ENCODE measurements at regions not wholly inside any gene's neighbourhood (a gene's known extent, or its start where the extent isn't known, plus 50 kb on each side); places are given as distances from the start of the nearest gene placed in this dataset.

GRCh38 chrX:115897956-115898355 lies 272.6 kb upstream of the AGTR2 start:
- TF ChIP-seq CTCF (IDR thresholded peaks at IDR 0.05): no peak
- H3K4me3 ChIP-seq: no peak overlapping the region
- DNase-seq (ENCODE audit: low spot score in 2 of 2): no peak
- H3K27ac ChIP-seq: no peak overlapping the region
- H3K9me3 ChIP-seq: peaks cover 4 to 8% of the 10 kb centered on the region in 2 donors
- no peaks in the 10 kb centered on the region for H3K36me3 ChIP-seq
- no peaks in the 10 kb centered on the region for H3K27me3 ChIP-seq
- intact Hi-C loops (cut with DNase I): loop anchor here (2.0 kb wide), 1 partner anchor 43 kb away; no protein-coding TSS in a partner anchor
- H3K4me1 ChIP-seq: peaks cover 0 to 2% of the 10 kb centered on the region in 2 donors

DNA sequence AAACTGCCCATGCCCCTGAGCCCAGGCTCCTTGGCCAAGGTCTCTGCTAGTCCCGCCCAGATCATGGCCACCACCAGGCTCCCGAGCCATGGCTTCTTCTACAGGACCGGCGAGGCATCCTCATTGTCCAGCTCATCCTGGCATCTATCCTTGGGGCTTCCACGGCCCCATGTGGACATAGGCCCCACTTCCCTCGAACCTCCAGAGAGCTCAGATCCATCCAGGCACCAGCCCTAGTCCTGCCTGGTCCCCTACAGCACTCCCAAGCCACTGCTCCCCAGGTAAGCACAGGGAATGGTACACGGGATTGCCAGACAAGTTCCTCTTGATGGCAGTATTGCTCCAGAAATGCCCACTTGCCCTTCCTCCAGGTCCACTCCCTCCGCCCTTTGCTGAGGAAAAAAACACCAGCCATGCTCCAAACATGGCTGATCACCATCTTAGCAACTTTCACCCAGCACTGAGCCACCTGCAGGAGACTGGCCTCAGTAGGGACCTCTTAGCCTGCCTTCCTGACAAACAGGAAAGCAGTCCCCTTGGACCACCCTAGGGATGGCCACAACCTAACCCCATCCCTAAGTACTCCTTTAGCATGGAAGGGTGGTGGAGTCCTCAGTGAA lies 272.1 kb upstream of the AGTR2 start:
- Histone ChIP-seq H3K27me3 (no peaks in the 10 kb centered on the region), H3K36me3 (no peaks in the 10 kb centered on the region), H3K4me1 (peaks cover 0 to 1% of the 10 kb centered on the region in 2 donors), H3K27ac (no peak overlapping the region), H3K9me3 (peaks cover 4 to 8% of the 10 kb centered on the region in 2 donors), H3K4me3 (no peak overlapping the region)
- intact Hi-C loops (cut with DNase I): loop anchor here (2.0 kb wide), 1 partner anchor 42 kb away; no protein-coding TSS in a partner anchor
- peak in 2 of 3 experiments; percentile 23 to 43 for TF ChIP-seq CTCF (IDR thresholded peaks at IDR 0.05)
- DNase-seq (ENCODE audit: low spot score in 2 of 2): peak in 1 of 2 donors; percentile 84

- no peaks in the 10 kb centered on the region for H3K4me1 ChIP-seq
- no peak overlapping the region for H3K4me3 ChIP-seq
- H3K36me3 ChIP-seq: no peaks in the 10 kb centered on the region
- no peak for DNase-seq (ENCODE audit: low spot score in 2 of 2)
- intact Hi-C loops (cut with DNase I): no loop called here
- no peak overlapping the region for H3K27ac ChIP-seq
- no peak for TF ChIP-seq CTCF (IDR thresholded peaks at IDR 0.05)
- H3K9me3 ChIP-seq: peaks cover 4 to 8% of the 10 kb centered on the region in 2 donors
- H3K27me3 ChIP-seq: no peaks in the 10 kb centered on the region
Measured at GRCh38 chrX:115900425-115900824, 270.1 kb upstream of the AGTR2 start.

- peaks cover 4 to 8% of the 10 kb centered on the region in 2 donors for H3K9me3 ChIP-seq
- intact Hi-C loops (cut with DNase I): no loop called here
- no peak overlapping the region for H3K27ac ChIP-seq
- TF ChIP-seq CTCF (IDR thresholded peaks at IDR 0.05): no peak
- no peaks in the 10 kb centered on the region for H3K36me3 ChIP-seq
- no peaks in the 10 kb centered on the region for H3K27me3 ChIP-seq
- no peak for DNase-seq (ENCODE audit: low spot score in 2 of 2)
- no peak overlapping the region for H3K4me3 ChIP-seq
- H3K4me1 ChIP-seq: no peaks in the 10 kb centered on the region
Measured at GRCh38 chrX:115901241-115901640, 269.3 kb upstream of the AGTR2 start.

GRCh38 chrX:115902995-115903394 lies 267.5 kb upstream of the AGTR2 start:
- no peaks in the 10 kb centered on the region for H3K4me1 ChIP-seq
- no peaks in the 10 kb centered on the region for H3K36me3 ChIP-seq
- intact Hi-C loops (cut with DNase I): no loop called here
- no peak for TF ChIP-seq CTCF (IDR thresholded peaks at IDR 0.05)
- peaks cover 4 to 5% of the 10 kb centered on the region in 2 donors for H3K9me3 ChIP-seq
- no peak for DNase-seq (ENCODE audit: low spot score in 2 of 2)
- H3K4me3 ChIP-seq: no peak overlapping the region
- H3K27me3 ChIP-seq: no peaks in the 10 kb centered on the region
- H3K27ac ChIP-seq: no peak overlapping the region
